ENCODE measurements at regions not wholly inside any gene's neighbourhood (a gene's known extent, or its start where the extent isn't known, plus 50 kb on each side); places are given as distances from the start of the nearest gene placed in this dataset.

GRCh38 chr4:156547439-156547838 lies 424.2 kb downstream of the PDGFC start:
- TF ChIP-seq, protein P1, sequence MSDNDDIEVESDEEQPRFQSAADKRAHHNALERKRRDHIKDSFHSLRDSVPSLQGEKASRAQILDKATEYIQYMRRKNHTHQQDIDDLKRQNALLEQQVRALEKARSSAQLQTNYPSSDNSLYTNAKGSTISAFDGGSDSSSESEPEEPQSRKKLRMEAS (IDR thresholded peaks at IDR 0.05) = no peak
- TF ChIP-seq MYC (IDR thresholded peaks at IDR 0.05; ENCODE audit: borderline replicate concordance, low read length) (no peak), CTCF (IDR thresholded peaks at IDR 0.05) (no peak), POLR2A (IDR thresholded peaks at IDR 0.05; ENCODE audit: low read length) (no peak), CBX8 (IDR thresholded peaks at IDR 0.05) (no peak), RARB (CRISPR knock-in tag; IDR thresholded peaks at IDR 0.05) (no peak), JUN (IDR thresholded peaks at IDR 0.05) (no peak), POLR2AphosphoS2 (conservative IDR thresholded peaks at IDR 0.05; ENCODE audit: low read length) (no peak), EP300 (IDR thresholded peaks at IDR 0.05) (no peak), RNF2 (IDR thresholded peaks at IDR 0.05; ENCODE audit: borderline replicate concordance, low read depth) (no peak), CEBPB (IDR thresholded peaks at IDR 0.05) (no peak), MAFK (IDR thresholded peaks at IDR 0.05; ENCODE audit: partially characterized antibody) (no peak)
- TF ChIP-seq, protein P2, sequence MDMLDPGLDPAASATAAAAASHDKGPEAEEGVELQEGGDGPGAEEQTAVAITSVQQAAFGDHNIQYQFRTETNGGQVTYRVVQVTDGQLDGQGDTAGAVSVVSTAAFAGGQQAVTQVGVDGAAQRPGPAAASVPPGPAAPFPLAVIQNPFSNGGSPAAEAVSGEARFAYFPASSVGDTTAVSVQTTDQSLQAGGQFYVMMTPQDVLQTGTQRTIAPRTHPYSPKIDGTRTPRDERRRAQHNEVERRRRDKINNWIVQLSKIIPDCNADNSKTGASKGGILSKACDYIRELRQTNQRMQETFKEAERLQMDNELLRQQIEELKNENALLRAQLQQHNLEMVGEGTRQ (IDR thresholded peaks at IDR 0.05) = no peak

Measured in A549 (cell line).